AG08395 (cell line): ENCODE measurements at regions not wholly inside any gene's neighbourhood (a gene's known extent, or its start where the extent isn't known, plus 50 kb on each side); places are given as distances from the start of the nearest gene placed in this dataset.

Experiments used
- DNase-seq: peaks from one replicate; pipeline ENCODE4 v3.0.0; 2012; ENCODE audit warnings: mixed read lengths, low spot score

- no peak for DNase-seq
Measured at GRCh38 chr10:128877141-128877540, 589.9 kb upstream of the MGMT start.

DNA sequence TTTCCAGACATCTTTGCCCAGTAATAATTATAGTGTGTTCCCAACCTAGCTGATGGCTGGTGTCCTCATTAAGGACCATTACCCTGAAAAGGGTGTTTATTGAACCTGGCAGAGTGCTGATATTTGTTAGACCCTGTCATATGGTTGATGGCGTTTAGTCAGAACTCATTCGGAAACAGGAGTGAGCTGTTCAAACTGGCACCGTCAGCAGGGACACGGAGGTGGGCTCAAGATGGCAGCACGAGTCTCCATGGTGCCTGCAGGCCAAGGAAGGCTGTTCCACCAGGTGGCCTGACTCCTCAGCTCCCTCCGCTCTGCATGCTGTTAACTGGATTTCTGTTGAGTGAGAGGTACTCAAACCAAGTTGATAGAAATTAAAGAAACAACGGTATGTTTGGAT is 589.1 kb upstream of the MGMT start:
- no peak for DNase-seq

GRCh38 chr10:128879030-128879429 is 588.0 kb upstream of the MGMT start:
- no peak for DNase-seq

DNA sequence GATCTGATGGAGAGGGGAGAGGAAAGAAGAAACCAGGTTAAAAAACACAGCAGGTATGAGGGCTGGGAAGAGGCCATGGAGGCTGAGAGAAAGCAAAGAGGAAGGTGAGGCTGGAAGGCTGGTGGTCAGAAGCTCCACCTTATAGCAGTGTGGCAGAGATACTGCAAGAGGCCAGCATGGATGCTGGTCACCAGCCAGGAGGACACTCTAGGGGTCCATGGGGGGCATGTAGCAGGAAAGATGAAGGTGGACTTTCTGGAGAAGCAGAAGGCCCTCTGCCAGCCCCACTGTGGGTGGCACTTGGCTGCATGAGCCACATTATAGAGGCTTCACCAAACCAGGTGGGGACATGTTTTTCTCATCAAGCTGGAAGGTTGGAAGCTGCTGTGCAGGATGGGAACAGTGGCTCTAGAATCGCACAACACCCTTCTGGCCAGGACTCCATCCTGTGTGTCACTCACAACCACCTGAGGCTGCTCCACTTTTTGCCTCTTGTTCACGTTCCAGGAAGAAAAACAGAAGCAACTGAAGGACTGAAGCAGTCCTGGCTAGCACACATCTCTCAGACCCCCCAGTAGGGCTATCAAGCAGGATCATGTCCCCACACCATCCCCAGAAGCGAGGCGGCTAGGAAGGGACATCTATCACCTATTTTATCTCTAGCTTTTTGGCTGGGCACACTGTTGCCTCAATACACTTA is 587.5 kb upstream of the MGMT start:
- DNase-seq, result no peak

DNA sequence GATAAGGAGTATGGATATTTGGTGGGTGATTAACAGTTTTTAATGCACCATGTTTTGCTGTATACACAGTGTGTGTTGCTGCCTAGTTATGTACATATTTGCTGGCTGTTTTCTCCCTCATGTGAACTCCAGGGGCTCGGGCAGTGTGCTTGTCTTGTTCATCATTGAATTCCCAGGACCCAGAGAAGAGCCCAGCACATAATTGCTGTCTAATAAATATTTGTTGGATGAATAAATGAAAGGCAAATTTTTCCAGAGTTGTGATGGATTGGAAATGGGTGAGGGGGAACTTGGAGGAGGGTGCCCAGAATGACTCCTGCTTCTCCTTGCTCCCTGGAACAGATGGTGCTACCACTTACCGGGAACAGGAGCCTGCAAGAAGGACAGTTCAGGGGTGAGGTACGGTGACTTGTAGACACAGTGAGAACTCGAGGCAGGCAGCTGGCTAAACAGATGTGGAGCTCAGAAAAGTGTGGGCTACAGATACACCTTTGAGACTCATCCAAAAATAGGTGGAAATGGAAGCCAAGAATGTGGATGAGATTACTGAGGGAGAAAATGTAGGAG is 586.8 kb upstream of the MGMT start:
- no peak for DNase-seq

DNA sequence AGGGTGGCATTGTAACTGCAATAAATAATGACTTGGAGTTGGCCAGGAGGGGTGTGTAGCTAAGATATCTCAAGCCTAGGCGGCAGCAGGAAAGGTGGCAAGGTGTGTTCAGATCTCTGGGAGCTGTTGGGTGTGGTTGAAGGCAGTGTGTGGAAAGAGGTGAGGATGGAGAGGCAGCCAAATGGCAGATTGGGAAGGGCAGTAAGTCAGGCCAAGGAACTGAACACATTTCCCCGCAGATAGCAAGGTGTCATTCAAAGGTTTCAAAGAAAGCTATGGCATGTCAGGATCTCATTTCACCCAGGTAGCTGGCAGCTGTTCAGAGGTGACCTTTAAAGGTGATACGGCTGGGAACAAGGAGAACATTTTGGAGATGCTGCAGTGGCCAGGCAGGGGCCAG is 586.0 kb upstream of the MGMT start:
- no peak for DNase-seq

DNA sequence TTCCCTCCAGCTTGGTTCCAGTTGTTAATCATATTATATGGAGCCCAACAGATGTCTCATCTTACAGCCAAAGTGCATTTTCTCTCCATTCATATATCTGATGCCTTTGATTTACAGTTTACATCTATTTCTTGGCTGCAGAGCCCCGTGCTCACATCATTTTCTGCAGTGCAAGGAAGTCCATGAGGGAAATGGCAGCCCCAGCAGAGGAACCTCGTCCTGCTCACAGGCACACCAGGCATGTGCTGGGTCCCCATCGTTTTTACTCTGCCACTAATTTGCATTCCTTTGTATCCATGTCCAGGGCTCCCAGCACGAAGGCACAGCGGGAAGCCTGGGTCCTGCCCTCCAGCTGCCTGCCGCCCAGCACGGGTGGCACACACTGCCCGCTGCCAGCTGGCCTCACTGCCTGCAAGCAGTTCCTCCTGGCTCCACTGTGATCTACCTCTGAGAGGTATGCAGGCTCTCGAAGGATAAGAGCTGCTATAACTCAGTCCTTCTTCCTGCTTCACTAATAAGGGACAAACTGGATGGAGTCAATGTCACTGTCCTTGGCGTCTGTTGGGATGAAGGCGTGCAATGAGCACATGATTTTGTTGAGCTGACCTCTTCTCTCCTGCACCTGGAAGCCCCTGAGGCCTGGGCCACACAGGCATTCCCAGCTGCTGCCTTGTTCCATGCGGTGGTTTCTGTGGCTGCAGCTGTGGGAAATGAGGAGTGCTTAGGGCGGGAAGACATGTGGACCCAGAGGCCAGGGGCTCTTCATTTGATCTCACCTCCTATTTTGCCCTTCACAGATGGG is 583.6 kb upstream of the MGMT start:
- no peak for DNase-seq

DNA sequence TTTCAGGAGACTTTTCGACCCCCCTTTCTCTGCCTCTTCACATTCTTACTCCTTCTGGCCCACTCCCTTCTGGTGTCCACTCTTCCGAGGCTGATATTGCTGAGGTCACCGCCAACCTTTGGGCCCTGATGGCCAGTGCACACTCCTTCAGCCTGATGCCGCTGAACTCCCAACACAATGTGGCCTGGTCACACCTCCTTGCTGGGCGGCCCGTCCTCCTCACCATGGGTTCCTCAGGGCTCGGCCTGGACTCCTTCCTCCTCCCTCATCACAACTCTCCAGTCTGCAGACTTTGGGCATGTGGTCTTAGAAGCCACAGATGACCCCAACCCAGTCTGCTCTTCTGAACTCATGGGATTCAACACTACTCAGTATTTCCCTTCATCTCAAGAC is 583.0 kb upstream of the MGMT start:
- no peak for DNase-seq

DNA sequence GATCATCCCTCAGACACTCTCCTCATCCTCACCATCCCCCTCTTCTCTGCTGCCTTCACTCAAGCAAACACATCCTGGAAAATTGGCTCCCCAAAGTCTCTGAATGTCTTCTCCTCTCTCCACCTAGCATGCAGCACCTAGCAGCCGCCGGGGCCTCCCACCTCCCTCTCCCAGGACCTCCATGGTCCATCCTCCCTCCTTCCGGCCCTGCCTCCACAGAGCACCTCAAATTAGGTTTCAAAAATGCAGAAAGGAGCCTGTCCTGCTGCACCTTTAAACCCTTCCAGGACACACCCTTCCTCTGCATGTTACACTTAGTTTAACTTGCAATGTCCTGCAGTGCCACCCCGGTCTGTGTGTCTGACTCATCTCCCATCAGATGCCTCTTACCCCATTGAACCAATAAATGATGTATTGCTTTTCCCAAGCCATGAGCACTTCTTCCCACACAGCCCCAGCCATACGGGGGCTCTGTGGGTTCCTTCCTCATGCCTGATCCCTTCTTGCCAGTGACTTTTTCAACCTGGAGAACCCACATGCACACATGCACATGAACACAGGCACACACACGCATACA is 582.5 kb upstream of the MGMT start:
- DNase-seq, result no peak

- no peak for DNase-seq
Measured at GRCh38 chr10:128885573-128886555, 581.2 kb upstream of the MGMT start.

DNA sequence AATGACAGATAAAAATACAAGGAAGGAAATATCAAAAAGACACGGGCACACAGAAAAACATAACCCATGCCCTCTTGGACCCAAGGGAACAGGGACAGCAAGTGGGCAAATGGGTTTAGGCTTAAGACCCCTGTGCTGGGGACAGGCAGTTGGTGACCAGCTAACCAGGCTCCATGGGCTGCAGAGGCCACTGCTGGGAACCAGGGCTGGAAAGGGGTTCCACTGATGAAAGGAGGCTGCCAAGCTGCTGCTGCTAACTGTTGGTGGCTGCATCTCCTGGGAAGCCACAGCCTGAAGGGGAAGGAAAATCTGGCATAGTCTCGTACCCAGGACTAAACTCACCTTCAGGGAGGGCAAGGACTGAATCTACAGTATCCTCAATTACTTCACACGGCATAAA is 579.2 kb upstream of the MGMT start:
- DNase-seq, result no peak

DNA sequence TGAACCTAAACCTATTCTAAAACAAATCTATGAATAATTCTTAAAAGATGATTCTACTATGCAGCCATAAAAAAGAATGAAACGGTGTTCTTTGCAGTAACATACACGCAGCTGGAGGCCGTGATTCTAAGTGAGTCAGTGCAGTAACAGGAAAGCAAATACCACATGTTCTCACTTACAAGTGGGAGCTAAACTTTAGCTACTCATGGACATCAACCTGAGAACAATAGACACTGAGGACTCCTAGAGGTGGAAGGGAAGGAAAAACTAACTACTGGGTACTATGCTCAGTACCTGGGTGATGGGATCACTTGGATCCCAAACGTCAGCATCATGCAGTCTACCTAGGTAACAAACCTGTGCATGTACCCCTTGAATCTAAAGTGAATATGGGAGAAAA is 575.0 kb upstream of the MGMT start:
- no peak for DNase-seq

- DNase-seq, result no peak
Measured at GRCh38 chr10:128894641-128895040, 572.4 kb upstream of the MGMT start.

GRCh38 chr10:128895473-128895872 is 571.6 kb upstream of the MGMT start:
- DNase-seq, result no peak

DNA sequence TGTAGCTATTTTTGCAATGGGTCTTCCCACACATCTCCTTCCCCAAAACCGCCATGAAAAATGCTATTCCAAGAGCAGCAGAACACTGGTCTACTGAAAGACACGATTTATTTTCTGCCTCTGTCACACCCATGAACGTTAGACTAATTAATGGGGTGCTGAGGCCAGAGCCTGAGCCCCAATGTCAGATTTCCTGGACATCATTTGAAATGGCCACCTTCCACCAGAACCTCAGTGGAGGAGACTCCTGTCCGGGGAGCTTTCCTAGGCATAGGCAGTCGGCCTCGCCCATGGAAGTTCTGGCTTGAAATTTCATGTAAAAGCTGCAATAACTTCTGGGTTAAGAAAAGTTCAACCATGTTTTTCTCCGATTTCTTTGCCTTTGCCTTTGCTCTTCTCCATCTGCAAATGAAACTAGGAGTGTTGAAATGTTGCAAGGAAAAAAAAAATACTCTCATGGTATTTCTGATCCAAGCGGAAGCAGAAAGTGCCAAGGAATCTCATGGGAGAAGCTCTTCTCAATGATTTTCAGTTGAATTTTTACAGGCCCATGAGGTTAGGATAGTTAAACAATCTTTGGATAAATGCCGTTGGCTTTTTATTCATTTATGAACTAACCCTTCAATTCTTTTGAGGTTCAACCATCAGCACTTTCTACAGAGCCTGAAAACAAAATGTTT is 570.8 kb upstream of the MGMT start:
- DNase-seq, result no peak

- no peak for DNase-seq
Measured at GRCh38 chr10:128896963-128897362, 570.1 kb upstream of the MGMT start.

DNA sequence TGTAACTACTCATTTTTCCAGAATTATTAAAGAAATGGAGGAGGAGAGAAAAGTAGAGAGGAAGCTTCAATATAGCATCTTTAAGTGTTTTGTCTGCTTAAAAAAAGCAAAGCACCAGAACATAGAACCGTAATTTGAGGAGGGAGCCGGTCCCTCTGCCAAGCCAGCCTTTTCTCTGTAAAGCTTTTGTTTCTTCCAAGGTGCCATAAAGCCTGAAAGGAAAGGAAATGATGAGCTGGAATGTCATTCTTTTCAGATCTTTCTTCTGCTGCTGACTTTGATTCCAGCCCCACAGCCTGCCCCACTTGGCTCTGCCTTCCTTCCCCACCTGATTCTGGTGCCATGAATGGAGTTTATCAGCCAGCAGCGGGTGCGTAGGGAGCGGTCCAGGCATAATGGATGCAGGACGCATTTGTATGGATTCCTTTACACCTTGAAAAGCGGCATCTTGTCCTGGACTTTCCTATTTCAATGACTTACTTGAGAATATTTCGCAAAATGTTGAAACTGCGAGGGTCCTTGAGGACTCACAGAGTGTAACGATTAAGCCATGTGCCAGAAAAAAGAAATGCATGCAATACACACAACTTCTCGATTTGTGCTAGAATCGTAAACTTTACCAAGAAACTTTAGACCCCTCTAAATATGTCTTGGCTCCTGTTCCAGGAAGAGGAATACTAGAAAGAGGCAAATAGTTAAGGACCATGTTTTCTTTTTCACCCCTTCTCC is 569.5 kb upstream of the MGMT start:
- no peak for DNase-seq

DNA sequence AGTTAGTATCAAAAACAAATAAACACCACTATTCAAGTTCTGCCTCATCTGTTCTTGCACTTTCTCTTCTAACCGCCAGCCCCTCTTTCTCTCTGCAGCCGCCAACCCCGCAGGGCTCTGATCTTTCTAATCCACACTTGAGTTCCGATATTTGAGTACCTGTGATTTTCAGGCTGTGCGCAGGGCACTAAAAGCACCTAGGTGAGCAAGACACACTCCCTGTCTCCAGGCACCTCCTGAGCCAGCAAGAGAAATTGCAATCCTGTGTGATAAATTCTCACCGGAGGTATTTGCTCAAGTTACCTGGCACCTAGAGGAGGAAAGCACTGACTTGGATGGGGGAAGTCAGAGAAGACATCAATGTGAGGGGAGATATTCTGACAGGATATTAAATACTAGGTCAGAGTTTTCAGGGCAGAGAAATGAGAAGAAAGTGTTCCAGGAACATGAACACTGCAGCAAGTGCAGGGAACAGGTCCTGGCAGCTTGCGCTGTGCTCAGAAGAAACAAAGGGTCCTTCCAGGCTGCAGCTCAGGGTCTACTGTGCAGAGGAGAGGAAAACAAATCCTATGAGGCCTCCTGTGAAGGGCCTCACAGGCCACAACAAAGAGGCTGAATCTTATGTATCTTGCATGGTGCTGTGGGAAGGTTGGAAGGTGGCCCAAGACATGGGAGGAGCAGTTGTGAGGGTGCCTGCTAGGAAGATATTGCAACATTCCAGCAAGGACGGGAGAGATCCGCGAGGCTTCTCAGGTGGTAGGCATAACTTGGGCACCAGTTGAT is 568.7 kb upstream of the MGMT start:
- no peak for DNase-seq

DNA sequence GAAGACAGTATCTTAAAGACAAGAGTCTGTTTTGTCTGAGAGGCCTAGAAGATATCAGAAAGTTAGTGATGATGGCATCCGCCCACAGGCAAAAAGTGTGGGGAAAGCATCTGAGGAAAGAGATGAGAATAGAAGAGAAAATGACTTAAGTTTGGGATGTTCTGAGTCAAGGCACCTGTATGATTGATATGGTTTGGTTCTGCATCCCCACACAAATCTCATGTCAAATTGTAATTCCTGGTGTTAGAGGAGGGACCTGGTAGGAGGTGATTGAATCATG is 568.2 kb upstream of the MGMT start:
- no peak for DNase-seq

GRCh38 chr10:128900456-128900855 is 566.6 kb upstream of the MGMT start:
- no peak for DNase-seq
